MV-4-11 (cell line): ENCODE measurements at regions not wholly inside any gene's neighbourhood (a gene's known extent, or its start where the extent isn't known, plus 50 kb on each side); places are given as distances from the start of the nearest gene placed in this dataset.
"Not testable (repeated sequence)": the region's sequence is repeated elsewhere in the genome, so short reads cannot be mapped to it uniquely, and the experiment has no call there.

Experiments
- DNase-seq: peaks from one replicate; lab custom pipeline; 2025; lab: John Stamatoyannopoulos, UW

GRCh38 chr2:238521002-238521401 is 94.3 kb downstream of the ASB1 start:
- DNase-seq: no peak

GRCh38 chr2:238521870-238522269 is 95.1 kb downstream of the ASB1 start:
- DNase-seq: no peak

- peak; percentile 94 for DNase-seq
Observed at GRCh38 chr2:238523158-238524110, 96.7 kb downstream of the ASB1 start.

GRCh38 chr2:238524426-238524983 is 97.8 kb downstream of the ASB1 start:
- DNase-seq: no peak

GRCh38 chr2:238525990-238526389 is 99.3 kb downstream of the ASB1 start:
- DNase-seq: peak; percentile 94

GRCh38 chr2:238527565-238527964 is 100.8 kb downstream of the ASB1 start:
- no peak for DNase-seq

- peak; percentile 37 for DNase-seq
Observed at GRCh38 chr2:238528953-238529781, 102.4 kb downstream of the ASB1 start.

GRCh38 chr2:238531017-238531645 is 104.4 kb downstream of the ASB1 start:
- DNase-seq: not testable (repeated sequence)

GRCh38 chr2:238543732-238544131 is 117.0 kb downstream of the ASB1 start:
- not testable (repeated sequence) for DNase-seq

GRCh38 chr2:238548902-238549462 is 122.3 kb downstream of the ASB1 start:
- DNase-seq: no peak

GRCh38 chr2:238549866-238550265 is 123.1 kb downstream of the ASB1 start:
- DNase-seq: no peak

- no peak for DNase-seq
Observed at GRCh38 chr2:238551091-238551490, 124.4 kb downstream of the ASB1 start.

GRCh38 chr2:238552226-238552625 is 125.5 kb downstream of the ASB1 start:
- DNase-seq: no peak

- DNase-seq: no peak
Observed at GRCh38 chr2:238553159-238553558, 126.4 kb downstream of the ASB1 start.

- DNase-seq: no peak
Observed at GRCh38 chr2:238554468-238555315, 128.0 kb downstream of the ASB1 start.

GRCh38 chr2:238555786-238556542 is 129.2 kb downstream of the ASB1 start:
- DNase-seq: no peak

GRCh38 chr2:238557431-238557830 is 130.7 kb downstream of the ASB1 start:
- DNase-seq: no peak

- no peak for DNase-seq
Observed at GRCh38 chr2:238557936-238558335, 131.2 kb downstream of the ASB1 start.

- no peak for DNase-seq
Observed at GRCh38 chr2:238558456-238559099, 131.9 kb downstream of the ASB1 start.
